ENCODE measurements at regions not wholly inside any gene's neighbourhood (a gene's known extent, or its start where the extent isn't known, plus 50 kb on each side); places are given as distances from the start of the nearest gene placed in this dataset.

- Histone ChIP-seq H3K36me3 (replicated peaks; ENCODE audit: control insufficient read depth, insufficient read depth, low read length) (no peaks in the 10 kb centered on the region), H3K4me3 (ENCODE audit: insufficient read depth, low read depth, low read length) (no peak overlapping the region), H3K27me3 (ENCODE audit: control insufficient read depth, insufficient read depth, low read length) (no peaks in the 10 kb centered on the region)
- DNase-seq = no peak
Measured at GRCh38 chr15:101590785-101591184, 61.4 kb downstream of the TM2D3 start.

- no peak for DNase-seq
- Histone ChIP-seq H3K4me3 (ENCODE audit: insufficient read depth, low read depth, low read length) (no peak overlapping the region), H3K27me3 (ENCODE audit: control insufficient read depth, insufficient read depth, low read length) (no peaks in the 10 kb centered on the region), H3K36me3 (replicated peaks; ENCODE audit: control insufficient read depth, insufficient read depth, low read length) (no peaks in the 10 kb centered on the region)
Measured at GRCh38 chr15:101583284-101583683, 68.9 kb downstream of the TM2D3 start.

- H3K4me3 ChIP-seq (ENCODE audit: insufficient read depth, low read depth, low read length) = no peak overlapping the region
- no peaks in the 10 kb centered on the region for H3K36me3 ChIP-seq (replicated peaks; ENCODE audit: control insufficient read depth, insufficient read depth, low read length)
- no peak for DNase-seq
- no peaks in the 10 kb centered on the region for H3K27me3 ChIP-seq (ENCODE audit: control insufficient read depth, insufficient read depth, low read length)
Measured at GRCh38 chr15:101580431-101580830, 71.8 kb downstream of the TM2D3 start.

- no peaks in the 10 kb centered on the region for H3K36me3 ChIP-seq (replicated peaks; ENCODE audit: control insufficient read depth, insufficient read depth, low read length)
- DNase-seq = no peak
Measured at GRCh38 chr15:101579631-101580163, 72.5 kb downstream of the TM2D3 start.

GRCh38 chr15:101578443-101578894, 73.7 kb downstream of the TM2D3 start:
- DNase-seq = peak; percentile 84
- H3K4me3 ChIP-seq (ENCODE audit: insufficient read depth, low read depth, low read length) = no peak overlapping the region
- H3K27me3 ChIP-seq (ENCODE audit: control insufficient read depth, insufficient read depth, low read length) = no peaks in the 10 kb centered on the region

More at GRCh38 chr15:101579631-101580163, 72.5 kb downstream of the TM2D3 start:
- no peak overlapping the region for H3K4me3 ChIP-seq (ENCODE audit: insufficient read depth, low read depth, low read length)
- no peaks in the 10 kb centered on the region for H3K27me3 ChIP-seq (ENCODE audit: control insufficient read depth, insufficient read depth, low read length)

GRCh38 chr15:101573951-101574350, 78.2 kb downstream of the TM2D3 start:
- DNase-seq = no peak
- no peak overlapping the region for H3K4me3 ChIP-seq (ENCODE audit: insufficient read depth, low read depth, low read length)
- no peaks in the 10 kb centered on the region for H3K36me3 ChIP-seq (replicated peaks; ENCODE audit: control insufficient read depth, insufficient read depth, low read length)
- H3K27me3 ChIP-seq (ENCODE audit: control insufficient read depth, insufficient read depth, low read length) = no peaks in the 10 kb centered on the region

More at GRCh38 chr15:101578443-101578894, 73.7 kb downstream of the TM2D3 start:
- no peaks in the 10 kb centered on the region for H3K36me3 ChIP-seq (replicated peaks; ENCODE audit: control insufficient read depth, insufficient read depth, low read length)

GRCh38 chr15:101570241-101570640, 80.7 kb upstream of the PCSK6 start:
- no peak overlapping the region for H3K4me3 ChIP-seq (ENCODE audit: insufficient read depth, low read depth, low read length)
- DNase-seq = no peak
- H3K27me3 ChIP-seq (ENCODE audit: control insufficient read depth, insufficient read depth, low read length) = no peaks in the 10 kb centered on the region
- no peaks in the 10 kb centered on the region for H3K36me3 ChIP-seq (replicated peaks; ENCODE audit: control insufficient read depth, insufficient read depth, low read length)

GRCh38 chr15:101568821-101569555, 79.5 kb upstream of the PCSK6 start:
- Histone ChIP-seq H3K4me3 (ENCODE audit: insufficient read depth, low read depth, low read length) (no peak overlapping the region), H3K36me3 (replicated peaks; ENCODE audit: control insufficient read depth, insufficient read depth, low read length) (no peaks in the 10 kb centered on the region), H3K27me3 (ENCODE audit: control insufficient read depth, insufficient read depth, low read length) (no peaks in the 10 kb centered on the region)
- no peak for DNase-seq

GRCh38 chr15:101568309-101568708, 78.8 kb upstream of the PCSK6 start:
- Histone ChIP-seq H3K27me3 (ENCODE audit: control insufficient read depth, insufficient read depth, low read length) (no peaks in the 10 kb centered on the region), H3K4me3 (ENCODE audit: insufficient read depth, low read depth, low read length) (no peak overlapping the region), H3K36me3 (replicated peaks; ENCODE audit: control insufficient read depth, insufficient read depth, low read length) (no peaks in the 10 kb centered on the region)
- DNase-seq = no peak

GRCh38 chr15:101566748-101567488, 77.4 kb upstream of the PCSK6 start:
- Histone ChIP-seq H3K36me3 (replicated peaks; ENCODE audit: control insufficient read depth, insufficient read depth, low read length) (no peaks in the 10 kb centered on the region), H3K27me3 (ENCODE audit: control insufficient read depth, insufficient read depth, low read length) (no peaks in the 10 kb centered on the region), H3K4me3 (ENCODE audit: insufficient read depth, low read depth, low read length) (no peak overlapping the region)
- DNase-seq = no peak

- Histone ChIP-seq H3K36me3 (replicated peaks; ENCODE audit: control insufficient read depth, insufficient read depth, low read length) (no peaks in the 10 kb centered on the region), H3K4me3 (ENCODE audit: insufficient read depth, low read depth, low read length) (no peak overlapping the region), H3K27me3 (ENCODE audit: control insufficient read depth, insufficient read depth, low read length) (no peaks in the 10 kb centered on the region)
- DNase-seq = no peak
Measured at GRCh38 chr15:101565377-101565776, 75.9 kb upstream of the PCSK6 start.

- Histone ChIP-seq H3K36me3 (replicated peaks; ENCODE audit: control insufficient read depth, insufficient read depth, low read length) (no peaks in the 10 kb centered on the region), H3K4me3 (ENCODE audit: insufficient read depth, low read depth, low read length) (no peak overlapping the region), H3K27me3 (ENCODE audit: control insufficient read depth, insufficient read depth, low read length) (no peaks in the 10 kb centered on the region)
- no peak for DNase-seq
Measured at GRCh38 chr15:101563176-101563796, 73.8 kb upstream of the PCSK6 start.

- DNase-seq = no peak
- H3K27me3 ChIP-seq (ENCODE audit: control insufficient read depth, insufficient read depth, low read length) = no peaks in the 10 kb centered on the region
- no peaks in the 10 kb centered on the region for H3K36me3 ChIP-seq (replicated peaks; ENCODE audit: control insufficient read depth, insufficient read depth, low read length)
- H3K4me3 ChIP-seq (ENCODE audit: insufficient read depth, low read depth, low read length) = no peak overlapping the region
Measured at GRCh38 chr15:101562428-101563059, 73.0 kb upstream of the PCSK6 start.

GRCh38 chr15:101561584-101561906, 72.0 kb upstream of the PCSK6 start:
- no peaks in the 10 kb centered on the region for H3K36me3 ChIP-seq (replicated peaks; ENCODE audit: control insufficient read depth, insufficient read depth, low read length)
- no peak for DNase-seq
- no peaks in the 10 kb centered on the region for H3K27me3 ChIP-seq (ENCODE audit: control insufficient read depth, insufficient read depth, low read length)
- no peak overlapping the region for H3K4me3 ChIP-seq (ENCODE audit: insufficient read depth, low read depth, low read length)
